Ishikawa (cell line): ENCODE measurements at regions not wholly inside any gene's neighbourhood (a gene's known extent, or its start where the extent isn't known, plus 50 kb on each side); places are given as distances from the start of the nearest gene placed in this dataset.

Experiments
- CEBPB ChIP-seq: IDR thresholded peaks from 2 replicates; pipeline ENCODE4 v1.6.1; 2012
- CREB1 ChIP-seq: IDR thresholded peaks from 2 replicates; pipeline ENCODE4 v1.6.1; 2012; ENCODE audit warnings: low read depth
- EGR1 ChIP-seq: IDR thresholded peaks from 2 replicates; pipeline ENCODE4 v1.6.1; 2012
- EP300 ChIP-seq: IDR thresholded peaks from 2 replicates; pipeline ENCODE4 v1.6.1; 2012; ENCODE audit warnings: borderline replicate concordance
- FOXM1 ChIP-seq: IDR thresholded peaks from 2 replicates; pipeline ENCODE4 v1.6.1; 2012; ENCODE audit warnings: low read depth, borderline replicate concordance
- MAX ChIP-seq: IDR thresholded peaks from 2 replicates; pipeline ENCODE4 v1.6.1; 2012
- NFIC ChIP-seq: IDR thresholded peaks from 2 replicates; pipeline ENCODE4 v1.6.1; 2012
- RAD21 ChIP-seq: IDR thresholded peaks from 2 replicates; pipeline ENCODE4 v1.6.1; 2012; ENCODE audit warnings: low read depth
- REST ChIP-seq: IDR thresholded peaks from 2 replicates; pipeline ENCODE4 v1.6.1; 2012; ENCODE audit warnings: low read depth, mild to moderate bottlenecking
- TAF1 ChIP-seq: IDR thresholded peaks from 2 replicates; pipeline ENCODE4 v1.6.1; 2012; ENCODE audit warnings: low read depth, mild to moderate bottlenecking
- TCF12 ChIP-seq: IDR thresholded peaks from 2 replicates; pipeline ENCODE4 v1.6.1; 2012; ENCODE audit warnings: low read depth
- TEAD4 ChIP-seq: IDR thresholded peaks from 2 replicates; pipeline ENCODE4 v1.6.1; 2012
- USF1 ChIP-seq: IDR thresholded peaks from 2 replicates; pipeline ENCODE4 v1.6.1; 2012
- YY1 ChIP-seq: IDR thresholded peaks from 2 replicates; pipeline ENCODE4 v1.6.1; 2012; ENCODE audit warnings: low read depth
- ZBTB7A ChIP-seq: IDR thresholded peaks from 2 replicates; pipeline ENCODE4 v1.6.1; 2012; ENCODE audit warnings: low read depth

- TF ChIP-seq NFIC (no peak), TEAD4 (no peak), EP300 (no peak), CEBPB (no peak), CREB1 (no peak), YY1 (no peak), REST (no peak), TCF12 (no peak), RAD21 (no peak), ZBTB7A (no peak), FOXM1 (no peak), EGR1 (no peak), USF1 (no peak), TAF1 (no peak), MAX (no peak)
Measured at GRCh38 chr12:84174115-84174514, 738.5 kb downstream of the SLC6A15 start.

GRCh38 chr12:84172823-84173424 lies 739.7 kb downstream of the SLC6A15 start:
- TF ChIP-seq YY1 (no peak), USF1 (peak; percentile 51), CEBPB (0 out of 2 replicates have a peak, but pooled peaks have one; percentile 55), FOXM1 (no peak), EGR1 (no peak)

GRCh38 chr12:84166812-84167211 lies 745.8 kb downstream of the SLC6A15 start:
- TF ChIP-seq TEAD4 (peak; percentile 29; the same call in 1 of the 2 replicates), REST (no peak), NFIC (peak; percentile 79), TCF12 (peak; percentile 50; the same call in 1 of the 2 replicates), TAF1 (no peak), EP300 (peak; percentile 75), MAX (no peak)

- TF ChIP-seq ZBTB7A (no peak), YY1 (no peak), EP300 (no peak), NFIC (no peak), CREB1 (no peak), FOXM1 (no peak), RAD21 (no peak), TCF12 (no peak), MAX (no peak), USF1 (no peak), TEAD4 (no peak), REST (no peak), CEBPB (no peak), TAF1 (no peak), EGR1 (no peak)
Measured at GRCh38 chr12:84165998-84166571, 746.5 kb downstream of the SLC6A15 start.
